ENCODE measurements at regions not wholly inside any gene's neighbourhood (a gene's known extent, or its start where the extent isn't known, plus 50 kb on each side); places are given as distances from the start of the nearest gene placed in this dataset.

- no peak for DNase-seq (ENCODE audit: low read depth)
- H3K4me3 ChIP-seq (ENCODE audit: low read depth, low read length) = no peak overlapping the region
- no peak for TF ChIP-seq CTCF (IDR thresholded peaks at IDR 0.05; ENCODE audit: insufficient read depth, low read depth, low read length)
Measured at GRCh38 chr4:52292245-52292644, 241.1 kb downstream of the SPATA18 start.

GRCh38 chr4:52296341-52296740 is 245.2 kb downstream of the SPATA18 start:
- TF ChIP-seq CTCF (IDR thresholded peaks at IDR 0.05; ENCODE audit: insufficient read depth, low read depth, low read length) = no peak
- no peak overlapping the region for H3K4me3 ChIP-seq (ENCODE audit: low read depth, low read length)
- DNase-seq (ENCODE audit: low read depth) = no peak

GRCh38 chr4:52298444-52298843 is 247.3 kb downstream of the SPATA18 start:
- TF ChIP-seq CTCF (IDR thresholded peaks at IDR 0.05; ENCODE audit: insufficient read depth, low read depth, low read length) = no peak
- no peak for DNase-seq (ENCODE audit: low read depth)
- no peak overlapping the region for H3K4me3 ChIP-seq (ENCODE audit: low read depth, low read length)

GRCh38 chr4:52299120-52299519 is 248.0 kb downstream of the SPATA18 start:
- DNase-seq (ENCODE audit: low read depth) = no peak
- TF ChIP-seq CTCF (IDR thresholded peaks at IDR 0.05; ENCODE audit: insufficient read depth, low read depth, low read length) = no peak
- H3K4me3 ChIP-seq (ENCODE audit: low read depth, low read length) = no peak overlapping the region

- no peak for DNase-seq (ENCODE audit: low read depth)
- H3K4me3 ChIP-seq (ENCODE audit: low read depth, low read length) = no peak overlapping the region
- TF ChIP-seq CTCF (IDR thresholded peaks at IDR 0.05; ENCODE audit: insufficient read depth, low read depth, low read length) = no peak
Measured at GRCh38 chr4:52311464-52312125, 260.5 kb downstream of the SPATA18 start.

GRCh38 chr4:52312722-52313121 is 261.6 kb downstream of the SPATA18 start:
- no peak for DNase-seq (ENCODE audit: low read depth)
- TF ChIP-seq CTCF (IDR thresholded peaks at IDR 0.05; ENCODE audit: insufficient read depth, low read depth, low read length) = no peak
- H3K4me3 ChIP-seq (ENCODE audit: low read depth, low read length) = no peak overlapping the region

- DNase-seq (ENCODE audit: low read depth) = no peak
- no peak for TF ChIP-seq CTCF (IDR thresholded peaks at IDR 0.05; ENCODE audit: insufficient read depth, low read depth, low read length)
- no peak overlapping the region for H3K4me3 ChIP-seq (ENCODE audit: low read depth, low read length)
Measured at GRCh38 chr4:52317361-52317879, 266.3 kb downstream of the SPATA18 start.

All from fibroblast of villous mesenchyme (primary cell).